Heart right ventricle (tissue), 16 donors: ENCODE measurements at regions not wholly inside any gene's neighbourhood (a gene's known extent, or its start where the extent isn't known, plus 50 kb on each side); places are given as distances from the start of the nearest gene placed in this dataset.

Source experiments
- ATAC-seq, 8 donors: fragments of 200-7000 bp; cut with Tn5 transposase; one replicate each; pipeline ENCODE4 v1.9.1; 2020; ENCODE audit warnings: mild to moderate bottlenecking in 8 of 8, moderate library complexity in 8 of 8, moderate number of reproducible peaks in 1 of 8
- DNase-seq, 2 donors: peaks; one replicate each; pipeline ENCODE4 v3.0.0-alpha.2; 2020
- H3K27ac ChIP-seq, 10 donors: fragments of 200-600 bp; sonication (generic) in 2 of 10; one replicate each; pipeline versions ENCODE4 v1.5.0 to v1.8.0; 2020 to 2022; ENCODE audit warnings: mild to moderate bottlenecking in 3 of 10
- H3K27me3 ChIP-seq, 7 donors: fragments of 200-600 bp; one replicate each; pipeline ENCODE4 v1.8.0; 2021 to 2022; ENCODE audit warnings: mild to moderate bottlenecking in 2 of 7
- H3K36me3 ChIP-seq, 9 donors: fragments of 200-600 bp; sonication (generic) in 1 of 9; one replicate each; pipeline versions ENCODE4 v1.5.0 to v1.8.0; 2020 to 2022; ENCODE audit warnings: mild to moderate bottlenecking in 2 of 9
- H3K4me1 ChIP-seq, 9 donors: fragments of 200-600 bp; sonication (generic) in 1 of 9; one replicate each; pipeline versions ENCODE4 v1.5.0 to v1.8.0; 2020 to 2022; ENCODE audit warnings: mild to moderate bottlenecking in 4 of 9
- H3K4me3 ChIP-seq, 10 donors: fragments of 200-600 bp; sonication (generic) in 2 of 10; one replicate each; pipeline versions ENCODE4 v1.5.0 to v1.8.0; 2020 to 2022; ENCODE audit warnings: mild to moderate bottlenecking in 7 of 10, moderate library complexity in 2 of 10
- H3K9me3 ChIP-seq, 11 donors: fragments of 200-600 bp in 10 of 11; sonication (generic) in 2 of 11; one replicate each; pipeline versions ENCODE4 v1.5.0 to v1.8.0; 2013 to 2022; ENCODE audit warnings: mild to moderate bottlenecking in 2 of 11, control low read depth in 1 of 11, moderate library complexity in 1 of 11
- WGBS, 2 donors: extraction: QIAGEN DNeasy Blood & Tissue Kit; methylation state at CpG; one replicate each; pipeline ENCODE4 v1.1.7; 2013; ENCODE audit warnings: inconsistent platforms in 1 of 2; 5-methylcytosine and 5-hydroxymethylcytosine counted together
- intact Hi-C, 10 donors: fragments of 100-400 bp; cut with DNase I; formaldehyde crosslinking; loops; one replicate each; pipeline versions ENCODE4 v1.11.1 to v1.14.2; 2022
- TF ChIP-seq, protein P1 (sequence below), 9 donors: fragments of 200-600 bp; sonication (generic) in 2 of 9; IDR thresholded peaks; one replicate each; pipeline versions ENCODE4 v1.5.0 to v1.8.0; 2021 to 2022; ENCODE audit warnings: antibody characterized with exemption in 9 of 9, mild to moderate bottlenecking in 5 of 9, moderate library complexity in 1 of 9
- donor health status: Arrhythmogenic right ventricular cardiomyopathy.
- donor health status: ischemic (EF 13 %, LVEDD 7.1; RV severe dilation, severe dysfunction).
- donor health status: healthy with polysubstance abuse.
- donor health status: DM: no; HTN: yes; CAD: no.
- donor health status: DM: no; HTN: no; CAD: no.
- donor health status: ischemic (EF 25% LVEDD 6.9; RV normal size, moderate dysfunction).
- donor health status: ischemic (EF 25% LVEDD 5.7; RV mildly dilated, moderate dysfunction).
- donor health status: healthy.
- donor health status: DM: yes; HTN: yes; CAD: no.
- donor health status: Ischemic cardiomyopathy.
- donor health status: ischemic (EF 35%, LVEDD 5.7; RV mildly dilated, moderate dysfunction).
- donor health status: nonischemic (EF 11% LVEDD 7.7; RV severe dilation, severe dysfunction).
- donor health status: DM: yes; HTN: yes; CAD: no.
- donor health status: PGD.
- donor health status: ischemic (EF 29% LVEDD 5.4; RV normal size, mild dysfunction).
- donor health status: nonischemic (EF 23%, LVEDD 6.1; RV moderate dilation, normal function).

DNA sequence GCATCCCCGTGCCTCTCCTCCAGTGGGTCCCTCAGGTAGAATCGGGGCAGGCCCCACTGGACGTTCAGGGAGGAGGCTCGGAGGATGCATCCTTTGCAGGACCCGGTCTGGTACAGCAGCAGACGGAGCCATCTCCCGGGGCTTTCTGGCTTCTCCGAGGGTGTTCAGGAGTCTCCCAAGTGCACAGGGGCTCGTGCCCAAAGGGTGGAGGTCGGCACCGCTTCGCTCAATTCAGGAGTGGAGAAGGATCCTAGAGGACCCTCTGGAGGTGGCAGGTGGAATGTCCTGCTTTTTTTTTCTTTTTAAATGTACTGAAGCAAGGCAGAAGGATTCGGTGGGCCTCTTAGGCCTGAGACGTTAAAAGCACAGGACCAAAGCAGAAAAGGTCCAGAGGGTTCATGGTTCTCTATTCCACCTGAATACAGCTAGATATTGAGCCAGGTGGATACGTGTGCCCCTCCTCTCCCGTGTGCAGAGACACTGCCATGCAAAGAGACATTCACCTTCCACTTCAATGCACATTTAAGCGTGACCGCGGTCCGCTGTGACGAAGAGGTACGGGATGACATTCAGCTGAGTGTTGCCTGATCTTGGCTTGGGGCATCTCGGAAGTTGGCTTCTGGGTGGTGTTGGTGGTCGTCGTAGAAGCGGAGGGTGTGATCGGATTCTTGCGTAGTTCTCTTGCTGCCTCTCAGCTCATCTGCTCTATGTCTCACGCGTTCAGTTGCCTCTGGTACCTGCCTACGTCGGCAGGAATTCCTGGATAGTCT is 281.2 kb upstream of the AGTR2 start:
- TF ChIP-seq, protein P1, sequence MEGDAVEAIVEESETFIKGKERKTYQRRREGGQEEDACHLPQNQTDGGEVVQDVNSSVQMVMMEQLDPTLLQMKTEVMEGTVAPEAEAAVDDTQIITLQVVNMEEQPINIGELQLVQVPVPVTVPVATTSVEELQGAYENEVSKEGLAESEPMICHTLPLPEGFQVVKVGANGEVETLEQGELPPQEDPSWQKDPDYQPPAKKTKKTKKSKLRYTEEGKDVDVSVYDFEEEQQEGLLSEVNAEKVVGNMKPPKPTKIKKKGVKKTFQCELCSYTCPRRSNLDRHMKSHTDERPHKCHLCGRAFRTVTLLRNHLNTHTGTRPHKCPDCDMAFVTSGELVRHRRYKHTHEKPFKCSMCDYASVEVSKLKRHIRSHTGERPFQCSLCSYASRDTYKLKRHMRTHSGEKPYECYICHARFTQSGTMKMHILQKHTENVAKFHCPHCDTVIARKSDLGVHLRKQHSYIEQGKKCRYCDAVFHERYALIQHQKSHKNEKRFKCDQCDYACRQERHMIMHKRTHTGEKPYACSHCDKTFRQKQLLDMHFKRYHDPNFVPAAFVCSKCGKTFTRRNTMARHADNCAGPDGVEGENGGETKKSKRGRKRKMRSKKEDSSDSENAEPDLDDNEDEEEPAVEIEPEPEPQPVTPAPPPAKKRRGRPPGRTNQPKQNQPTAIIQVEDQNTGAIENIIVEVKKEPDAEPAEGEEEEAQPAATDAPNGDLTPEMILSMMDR (IDR thresholded peaks at IDR 0.05) = no peak
- Histone ChIP-seq H3K27me3 (no peaks in the 10 kb centered on the region), H3K4me3 (no peak overlapping the region), H3K36me3 (no peaks in the 10 kb centered on the region), H3K27ac (no peak overlapping the region), H3K4me1 (peaks cover 0 to 12% (median 0%) of the 10 kb centered on the region in 9 donors), H3K9me3 (peaks cover 0 to 4% (median 0%) of the 10 kb centered on the region in 11 donors)
- ATAC-seq = no peak
- intact Hi-C loops = no loop called here
- DNase-seq = no peak
- WGBS, 2 donors = 96% methylated on average over 24 to 31 of the region's 32 CpGs

DNA sequence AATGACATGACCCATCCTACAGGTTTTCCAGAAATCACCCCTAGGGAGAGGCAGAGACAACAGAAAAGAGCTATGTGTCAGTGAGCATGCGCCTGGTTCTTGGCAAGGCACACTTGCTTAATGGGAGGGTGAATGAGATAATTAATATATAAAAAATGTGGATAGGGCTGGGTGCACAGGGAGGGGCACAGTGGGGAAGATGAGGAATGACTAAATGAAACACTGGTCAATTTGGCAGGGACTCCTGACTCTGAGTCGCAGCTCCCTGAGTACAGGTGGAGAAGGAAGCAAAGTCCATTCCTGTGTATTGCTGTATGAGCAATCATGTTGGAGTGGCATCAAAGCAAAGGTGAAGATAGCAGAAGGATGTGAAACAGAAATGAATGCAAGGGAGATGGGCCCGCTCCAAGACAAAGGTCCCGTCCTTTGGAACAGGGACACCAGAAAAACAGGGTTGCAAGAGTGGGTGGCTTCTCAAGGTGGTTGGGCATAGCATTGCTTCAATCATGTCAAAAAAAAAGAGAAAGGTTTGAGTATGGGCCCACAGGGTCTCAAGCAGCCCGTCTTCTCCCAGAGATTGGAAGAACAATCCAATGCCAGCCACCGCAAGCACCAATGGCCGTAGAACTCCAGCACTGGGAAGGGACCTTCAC is 278.4 kb upstream of the AGTR2 start:
- DNase-seq (no peak), ATAC-seq (no peak)
- H3K4me3 ChIP-seq = peak overlapping the region in 3 of 10 donors; percentile 20 to 40 (median 20)
- H3K27ac ChIP-seq = peak overlapping the region in 2 of 10 donors; percentile 56 to 61
- intact Hi-C loops = no loop called here
- TF ChIP-seq, protein P1 (IDR thresholded peaks at IDR 0.05) = no peak
- no peaks in the 10 kb centered on the region for H3K27me3 ChIP-seq
- H3K9me3 ChIP-seq = peaks cover 0 to 4% (median 0%) of the 10 kb centered on the region in 11 donors
- H3K36me3 ChIP-seq = no peaks in the 10 kb centered on the region
- H3K4me1 ChIP-seq = peaks cover 0 to 12% (median 0%) of the 10 kb centered on the region in 9 donors
- 79 to 95% methylated on average over 7 of the region's 7 CpGs for WGBS, 2 donors

DNA sequence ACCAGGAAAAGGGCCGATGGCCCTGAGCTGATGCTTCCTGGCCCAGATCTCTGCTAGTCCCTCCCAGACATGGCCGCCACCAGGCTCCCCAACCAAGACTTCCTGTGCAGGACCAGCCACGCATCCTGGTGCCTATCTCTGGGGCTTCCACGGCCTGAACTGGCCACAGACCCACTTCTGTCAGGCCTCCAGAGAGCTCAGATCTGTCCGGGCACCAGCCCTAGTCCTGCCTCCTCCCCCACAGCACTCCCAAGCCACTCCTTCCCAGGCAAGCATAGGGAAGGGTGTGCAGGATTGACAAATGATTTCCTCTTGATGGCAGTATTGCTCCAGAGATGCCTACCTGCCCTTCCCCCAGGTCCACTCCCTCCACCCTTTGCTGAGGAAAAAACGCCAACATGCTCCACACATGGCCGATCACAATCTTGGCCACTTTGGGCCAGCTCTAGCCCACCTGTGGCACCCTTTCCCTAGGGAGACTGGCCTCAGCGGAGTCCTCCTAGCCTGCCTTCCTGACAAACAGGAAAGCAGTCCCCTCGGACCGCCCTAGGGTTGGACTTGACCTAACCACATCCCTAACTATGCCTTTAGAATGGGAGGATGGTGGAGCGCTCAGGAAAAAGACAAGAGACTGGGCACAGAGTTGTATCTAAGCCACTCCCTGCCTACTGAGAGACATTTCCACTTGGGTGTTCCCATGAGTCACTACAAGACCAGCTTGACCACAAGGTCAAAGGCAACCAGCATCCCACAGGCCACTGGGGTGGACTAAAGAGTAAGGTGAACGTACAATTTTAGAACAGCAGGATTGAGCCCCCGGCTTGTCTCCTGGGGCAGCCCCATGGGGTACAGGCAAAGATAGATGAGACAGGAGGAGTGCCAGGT is 277.5 kb upstream of the AGTR2 start:
- WGBS, 2 donors = 68 to 69% methylated on average over 12 to 13 of the region's 13 CpGs
- Histone ChIP-seq H3K27me3 (no peaks in the 10 kb centered on the region), H3K9me3 (peaks cover 0 to 4% (median 0%) of the 10 kb centered on the region in 11 donors), H3K4me3 (peak overlapping the region in 3 of 10 donors; percentile 20 to 40 (median 20)), H3K27ac (peak overlapping the region in 2 of 10 donors; percentile 56 to 61), H3K36me3 (no peaks in the 10 kb centered on the region), H3K4me1 (peaks cover 0 to 12% (median 0%) of the 10 kb centered on the region in 9 donors)
- intact Hi-C loops = no loop called here
- ATAC-seq (peak in 7 of 8 donors; percentile 48 to 95 (median 79)), DNase-seq (no peak)
- TF ChIP-seq, protein P1 (IDR thresholded peaks at IDR 0.05) = peak in 4 of 9 donors; percentile 17 to 46 (median 37)

DNA sequence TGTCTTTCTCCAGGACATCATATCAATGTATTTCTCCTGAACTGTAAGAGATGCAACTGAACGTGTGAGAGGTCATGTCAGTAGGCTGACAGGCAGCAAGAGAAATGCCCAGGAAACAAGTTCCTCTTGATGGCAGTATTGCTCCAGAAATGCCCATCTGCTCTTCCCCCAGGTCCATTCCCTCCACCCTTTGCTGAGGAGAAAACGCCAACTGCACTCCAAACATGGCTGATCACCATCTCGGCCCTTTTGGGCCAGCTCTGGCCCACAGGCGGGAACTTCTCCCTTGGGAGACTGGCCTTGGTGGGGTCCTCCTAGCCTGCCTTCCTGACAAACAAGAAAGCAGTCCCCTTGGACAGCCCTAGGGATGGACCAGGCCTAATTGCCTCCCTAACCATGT is 276.5 kb upstream of the AGTR2 start:
- Histone ChIP-seq H3K27me3 (no peaks in the 10 kb centered on the region), H3K9me3 (peaks cover 0 to 2% (median 0%) of the 10 kb centered on the region in 11 donors), H3K4me3 (no peak overlapping the region), H3K36me3 (no peaks in the 10 kb centered on the region), H3K27ac (no peak overlapping the region), H3K4me1 (peaks cover 0 to 12% (median 0%) of the 10 kb centered on the region in 9 donors)
- WGBS, 2 donors = 52 to 57% methylated on average over 4 of the region's 4 CpGs
- intact Hi-C loops = no loop called here
- TF ChIP-seq, protein P1 (IDR thresholded peaks at IDR 0.05) = peak in 4 of 9 donors; percentile 18 to 47 (median 34)
- ATAC-seq = peak in 4 of 8 donors; percentile 31 to 64 (median 43)
- no peak for DNase-seq
